Hepatocyte (in vitro differentiated cells): ENCODE measurements at regions not wholly inside any gene's neighbourhood (a gene's known extent, or its start where the extent isn't known, plus 50 kb on each side); places are given as distances from the start of the nearest gene placed in this dataset.

Experiments
- DNase-seq: peaks from one replicate; pipeline ENCODE4 v3.0.0-alpha.2; 2016; ENCODE audit warnings: low spot score
- H2AFZ ChIP-seq: fragments of 200-600 bp; sonication (generic); 2 replicates; pipeline ENCODE4 v1.6.0; 2016; ENCODE audit warnings: antibody characterized with exemption, mild to moderate bottlenecking
- H3K27ac ChIP-seq: fragments of 200-600 bp; sonication (generic); 2 replicates; pipeline ENCODE4 v1.5.1; 2016; ENCODE audit warnings: mild to moderate bottlenecking
- H3K27me3 ChIP-seq: fragments of 200-600 bp; sonication (generic); 2 replicates; pipeline ENCODE4 v1.6.1; 2016
- H3K36me3 ChIP-seq: fragments of 200-600 bp; sonication (generic); replicated peaks from 2 replicates; pipeline ENCODE4 v1.5.1; 2016; ENCODE audit warnings: low read depth; ENCODE audit not compliant: insufficient read depth
- H3K4me1 ChIP-seq: fragments of 200-600 bp; sonication (generic); 2 replicates; pipeline ENCODE4 v1.5.1; 2016; ENCODE audit warnings: mild to moderate bottlenecking, moderate library complexity; ENCODE audit not compliant: insufficient read depth
- H3K4me2 ChIP-seq: fragments of 200-600 bp; sonication (generic); 2 replicates; pipeline ENCODE4 v1.6.0; 2016
- H3K4me3 ChIP-seq: fragments of 200-600 bp; sonication (generic); 2 replicates; pipeline ENCODE4 v1.5.1; 2016; ENCODE audit warnings: mild to moderate bottlenecking
- H3K79me2 ChIP-seq: fragments of 200-600 bp; sonication (generic); 2 replicates; pipeline ENCODE4 v1.6.0; 2017; ENCODE audit warnings: mild to moderate bottlenecking
- H3K9me2 ChIP-seq: fragments of 200-600 bp; sonication (generic); replicated peaks from 2 replicates; pipeline ENCODE4 v1.6.0; 2017; ENCODE audit warnings: mild to moderate bottlenecking; ENCODE audit not compliant: insufficient read depth
- H3K9me3 ChIP-seq: fragments of 200-600 bp; sonication (generic); 2 replicates; pipeline ENCODE4 v1.5.1; 2016; ENCODE audit warnings: low read depth, mild to moderate bottlenecking
- H4K20me1 ChIP-seq: fragments of 200-600 bp; sonication (generic); 2 replicates; pipeline ENCODE4 v1.6.0; 2016; ENCODE audit warnings: mild to moderate bottlenecking; ENCODE audit not compliant: insufficient read depth, poor library complexity, severe bottlenecking
- EZH2 ChIP-seq: fragments of 200-600 bp; sonication (generic); IDR thresholded peaks from 2 replicates; pipeline ENCODE4 v1.6.1; 2016; ENCODE audit warnings: antibody characterized with exemption, mild to moderate bottlenecking, borderline replicate concordance
- EZH2phosphoT487 ChIP-seq: fragments of 200-600 bp; sonication (generic); IDR thresholded peaks from one replicate; pipeline ENCODE4 v1.6.1; 2018; ENCODE audit warnings: antibody characterized with exemption, mild to moderate bottlenecking, low read depth, moderate library complexity; ENCODE audit not compliant: unreplicated experiment, severe bottlenecking
- whole genome bisulfite sequencing: methylation state at CpG from one replicate; pipeline ENCODE4 v1.1.6; 2016; ENCODE audit warnings: low lambda C conversion rate; ENCODE audit errors: missing lambda C conversion rate; 5-methylcytosine and 5-hydroxymethylcytosine counted together
- TF ChIP-seq, protein P1 (sequence below): fragments of 200-600 bp; sonication (generic); IDR thresholded peaks from 2 replicates; pipeline ENCODE4 v1.5.1; 2016; ENCODE audit warnings: antibody characterized with exemption, mild to moderate bottlenecking; ENCODE audit not compliant: poor library complexity

DNA sequence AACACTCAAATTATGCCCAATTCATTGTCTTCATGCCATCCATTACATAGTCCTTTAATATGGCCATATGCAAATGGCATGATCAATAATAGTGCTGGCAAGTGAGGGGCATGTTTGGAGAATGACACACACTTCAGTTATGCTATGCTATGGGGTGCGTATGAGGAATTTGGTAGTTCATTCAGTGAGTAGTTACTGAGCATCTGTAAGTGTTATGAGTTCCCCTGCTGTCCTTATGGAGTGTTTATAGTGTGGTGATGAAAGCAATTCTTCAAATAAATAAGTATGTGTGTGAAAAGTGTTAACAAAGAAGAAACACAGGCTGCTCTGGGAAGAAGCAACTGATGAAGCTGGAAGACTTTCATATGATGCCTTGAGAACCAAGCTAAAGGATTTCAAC is 383.7 kb upstream of the SLC14A2 start:
- no peak overlapping the region for H3K27ac ChIP-seq
- no peaks in the 10 kb centered on the region for H3K27me3 ChIP-seq
- TF ChIP-seq EZH2phosphoT487 (no peak), EZH2 (no peak)
- TF ChIP-seq, protein P1, sequence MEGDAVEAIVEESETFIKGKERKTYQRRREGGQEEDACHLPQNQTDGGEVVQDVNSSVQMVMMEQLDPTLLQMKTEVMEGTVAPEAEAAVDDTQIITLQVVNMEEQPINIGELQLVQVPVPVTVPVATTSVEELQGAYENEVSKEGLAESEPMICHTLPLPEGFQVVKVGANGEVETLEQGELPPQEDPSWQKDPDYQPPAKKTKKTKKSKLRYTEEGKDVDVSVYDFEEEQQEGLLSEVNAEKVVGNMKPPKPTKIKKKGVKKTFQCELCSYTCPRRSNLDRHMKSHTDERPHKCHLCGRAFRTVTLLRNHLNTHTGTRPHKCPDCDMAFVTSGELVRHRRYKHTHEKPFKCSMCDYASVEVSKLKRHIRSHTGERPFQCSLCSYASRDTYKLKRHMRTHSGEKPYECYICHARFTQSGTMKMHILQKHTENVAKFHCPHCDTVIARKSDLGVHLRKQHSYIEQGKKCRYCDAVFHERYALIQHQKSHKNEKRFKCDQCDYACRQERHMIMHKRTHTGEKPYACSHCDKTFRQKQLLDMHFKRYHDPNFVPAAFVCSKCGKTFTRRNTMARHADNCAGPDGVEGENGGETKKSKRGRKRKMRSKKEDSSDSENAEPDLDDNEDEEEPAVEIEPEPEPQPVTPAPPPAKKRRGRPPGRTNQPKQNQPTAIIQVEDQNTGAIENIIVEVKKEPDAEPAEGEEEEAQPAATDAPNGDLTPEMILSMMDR, result no peak
- no peaks in the 10 kb centered on the region for H3K9me2 ChIP-seq
- WGBS, result 94% methylated on average over 1 of the region's 1 CpG
- no peaks in the 10 kb centered on the region for H3K79me2 ChIP-seq
- H3K9me3 ChIP-seq, result no peaks in the 10 kb centered on the region
- no peak for DNase-seq
- H3K4me1 ChIP-seq, result no peaks in the 10 kb centered on the region
- no peaks in the 10 kb centered on the region for H3K36me3 ChIP-seq
- H3K4me2 ChIP-seq, result no peak overlapping the region
- no peaks in the 10 kb centered on the region for H4K20me1 ChIP-seq
- H2AFZ ChIP-seq, result no peak overlapping the region
- no peak overlapping the region for H3K4me3 ChIP-seq

DNA sequence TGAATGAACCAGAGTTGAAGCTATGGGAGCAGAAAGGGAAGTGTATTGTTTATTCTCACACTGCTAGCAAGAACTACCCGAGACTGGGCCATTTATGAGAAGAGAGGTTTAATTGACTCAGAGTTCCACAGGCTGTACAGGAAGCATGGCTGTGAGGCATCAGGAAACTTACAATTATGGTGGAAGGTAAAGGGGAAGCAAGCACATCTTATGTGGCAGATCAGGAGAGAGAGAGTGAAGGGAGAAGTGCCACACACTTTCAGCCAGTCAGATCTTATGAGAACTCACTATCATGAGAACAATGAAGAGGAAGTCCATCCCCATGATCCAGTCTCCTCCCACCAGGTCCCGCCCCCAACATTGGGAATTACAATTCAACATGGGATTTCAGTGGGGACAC is 383.2 kb upstream of the SLC14A2 start:
- Histone ChIP-seq H3K4me1 (no peaks in the 10 kb centered on the region), H3K4me3 (no peak overlapping the region), H4K20me1 (no peaks in the 10 kb centered on the region), H3K36me3 (no peaks in the 10 kb centered on the region), H3K79me2 (no peaks in the 10 kb centered on the region), H3K4me2 (no peak overlapping the region), H2AFZ (no peak overlapping the region), H3K27me3 (no peaks in the 10 kb centered on the region), H3K9me2 (no peaks in the 10 kb centered on the region), H3K9me3 (no peaks in the 10 kb centered on the region), H3K27ac (no peak overlapping the region)
- 79% methylated on average over 2 of the region's 2 CpGs for WGBS
- DNase-seq, result no peak
- no peak for TF ChIP-seq EZH2phosphoT487
- TF ChIP-seq, protein P1, result no peak

DNA sequence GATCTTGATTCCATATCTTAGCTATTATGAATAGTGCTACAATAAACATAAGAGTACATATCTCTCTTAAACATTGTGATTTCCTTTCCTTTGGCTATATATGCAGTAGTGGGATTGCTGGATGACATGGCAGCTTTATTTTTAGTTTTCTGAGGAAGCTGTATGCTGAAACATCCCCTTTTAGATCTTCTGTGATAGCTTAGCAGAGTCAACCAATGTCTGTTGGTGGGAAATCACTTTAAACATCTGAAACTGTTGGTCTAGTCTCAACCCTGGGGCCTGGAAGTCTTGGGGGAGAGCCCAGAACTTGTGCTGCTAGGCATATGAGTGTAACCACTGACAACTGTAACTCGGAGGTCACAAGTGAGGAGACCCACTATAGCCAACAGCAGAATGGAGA is 378.6 kb upstream of the SLC14A2 start:
- no peaks in the 10 kb centered on the region for H3K36me3 ChIP-seq
- TF ChIP-seq EZH2 (no peak), EZH2phosphoT487 (no peak)
- TF ChIP-seq, protein P1, result no peak

More for the DNA sequence above, 378.6 kb upstream of the SLC14A2 start:
- Histone ChIP-seq H3K4me1 (no peaks in the 10 kb centered on the region), H3K4me3 (no peak overlapping the region), H3K27me3 (no peaks in the 10 kb centered on the region), H4K20me1 (no peaks in the 10 kb centered on the region), H3K79me2 (no peaks in the 10 kb centered on the region), H3K9me2 (no peaks in the 10 kb centered on the region), H2AFZ (no peak overlapping the region), H3K27ac (no peak overlapping the region), H3K9me3 (no peaks in the 10 kb centered on the region), H3K4me2 (no peak overlapping the region)
- 0% methylated on average over 1 of the region's 1 CpG for WGBS
- DNase-seq, result no peak
